DND-41 (cell line): ENCODE measurements at regions not wholly inside any gene's neighbourhood (a gene's known extent, or its start where the extent isn't known, plus 50 kb on each side); places are given as distances from the start of the nearest gene placed in this dataset.

Source experiments
- CTCF ChIP-seq: IDR thresholded peaks from 2 replicates; pipeline ENCODE4 v1.5.1; 2012; ENCODE audit warnings: borderline replicate concordance, low read length, moderate library complexity, mild to moderate bottlenecking; ENCODE audit not compliant: poor library complexity, severe bottlenecking; ENCODE audit errors: extremely low read depth
- EZH2 ChIP-seq: IDR thresholded peaks from 3 replicates; pipeline ENCODE4 v1.6.1; 2012; ENCODE audit warnings: borderline replicate concordance, low read depth, mild to moderate bottlenecking, moderate library complexity, low read length, inconsistent platforms; ENCODE audit not compliant: severe bottlenecking

GRCh38 chr13:67769987-67770341, 539.8 kb upstream of the PCDH9 start:
- TF ChIP-seq CTCF, result no peak
- TF ChIP-seq EZH2, result no peak
